H7 (cell line): ENCODE measurements at regions not wholly inside any gene's neighbourhood (a gene's known extent, or its start where the extent isn't known, plus 50 kb on each side); places are given as distances from the start of the nearest gene placed in this dataset.

Experiments used
- DNase-seq: peaks from one replicate; pipeline ENCODE4 v3.0.0; 2012
- H3K27me3 ChIP-seq: 2 replicates; pipeline ENCODE4 v1.6.0; 2011; ENCODE audit warnings: mild to moderate bottlenecking, low read length; ENCODE audit not compliant: control insufficient read depth, insufficient read depth
- H3K36me3 ChIP-seq: replicated peaks from 2 replicates; pipeline ENCODE4 v1.5.1; 2011; ENCODE audit warnings: low read length; ENCODE audit not compliant: control insufficient read depth, insufficient read depth
- H3K4me3 ChIP-seq: 2 replicates; pipeline ENCODE4 v1.5.1; 2011; ENCODE audit warnings: low read depth, mild to moderate bottlenecking, control low read depth, low read length, moderate library complexity; ENCODE audit not compliant: insufficient read depth

DNA sequence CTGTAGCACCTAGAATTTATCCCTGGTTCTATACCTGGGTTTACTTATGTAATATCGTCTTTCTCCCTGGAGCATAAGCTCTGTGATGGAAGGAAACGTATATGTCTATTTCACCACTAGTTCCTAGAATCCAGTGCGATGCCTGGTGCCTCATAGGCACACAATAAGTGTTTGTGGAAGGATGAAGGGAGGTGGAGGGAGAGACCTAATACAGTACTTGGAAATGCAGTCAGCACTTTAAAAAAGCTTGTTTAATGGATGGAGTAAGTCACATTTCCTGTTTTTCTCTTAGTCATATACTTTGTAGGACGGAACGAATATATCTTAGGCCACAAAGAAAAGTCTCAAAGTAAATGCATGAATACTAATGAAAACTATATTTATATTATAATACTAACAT lies 186.5 kb upstream of the HMGA2 start:
- no peak overlapping the region for H3K4me3 ChIP-seq
- H3K36me3 ChIP-seq = no peaks in the 10 kb centered on the region
- H3K27me3 ChIP-seq = no peaks in the 10 kb centered on the region
- no peak for DNase-seq

- DNase-seq = no peak
These were observed 186.0 kb upstream of the HMGA2 start for GRCh38 chr12:65638324-65638723.

GRCh38 chr12:65640489-65640901 lies 183.8 kb upstream of the HMGA2 start:
- Histone ChIP-seq H3K36me3 (no peaks in the 10 kb centered on the region), H3K27me3 (no peaks in the 10 kb centered on the region), H3K4me3 (no peak overlapping the region)
- no peak for DNase-seq

More at GRCh38 chr12:65638324-65638723, 186.0 kb upstream of the HMGA2 start:
- no peaks in the 10 kb centered on the region for H3K36me3 ChIP-seq
- no peak overlapping the region for H3K4me3 ChIP-seq
- no peaks in the 10 kb centered on the region for H3K27me3 ChIP-seq

GRCh38 chr12:65642061-65642661 lies 182.1 kb upstream of the HMGA2 start:
- no peak for DNase-seq
- no peak overlapping the region for H3K4me3 ChIP-seq
- H3K36me3 ChIP-seq = no peaks in the 10 kb centered on the region
- H3K27me3 ChIP-seq = no peaks in the 10 kb centered on the region

GRCh38 chr12:65643171-65643570 lies 181.1 kb upstream of the HMGA2 start:
- Histone ChIP-seq H3K36me3 (no peaks in the 10 kb centered on the region), H3K27me3 (no peaks in the 10 kb centered on the region), H3K4me3 (no peak overlapping the region)
- no peak for DNase-seq

DNA sequence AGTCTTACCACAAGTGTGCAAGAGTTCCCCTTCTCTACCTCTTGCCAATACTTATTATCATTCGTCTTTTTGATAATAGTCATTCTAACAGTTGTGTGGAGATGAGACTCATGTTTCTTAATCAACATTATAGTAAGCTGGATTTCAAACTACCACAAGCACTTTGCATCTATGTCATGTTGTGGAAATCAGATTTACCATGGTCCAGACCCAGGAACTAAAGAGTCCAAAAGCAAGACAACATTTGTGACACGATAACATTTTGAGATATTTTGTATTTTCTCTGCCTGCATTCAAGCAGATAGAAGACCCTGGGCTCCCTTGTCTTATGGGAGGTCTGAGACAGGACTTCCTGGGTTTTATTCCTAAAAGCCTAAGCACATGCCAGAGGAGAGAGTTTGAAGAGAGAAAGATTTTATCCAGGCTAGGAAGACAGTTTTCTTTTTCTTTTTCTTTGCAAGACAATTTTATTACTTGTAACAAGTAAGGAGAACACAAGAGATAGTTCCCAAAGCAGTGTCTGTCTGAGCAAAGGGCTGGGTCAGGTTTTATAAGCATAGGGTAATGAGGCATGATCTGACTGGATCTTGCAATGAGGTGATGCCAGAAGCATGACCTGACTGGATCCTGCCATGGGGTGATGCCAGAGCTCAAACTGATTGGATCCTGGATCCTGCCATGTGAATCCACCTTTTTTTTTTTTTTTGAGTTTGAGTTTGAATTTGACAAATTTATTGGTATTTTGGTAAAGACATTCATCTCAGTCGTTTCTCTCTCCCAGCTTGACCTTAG lies 180.5 kb upstream of the HMGA2 start:
- H3K27me3 ChIP-seq = no peaks in the 10 kb centered on the region
- no peak overlapping the region for H3K4me3 ChIP-seq
- H3K36me3 ChIP-seq = no peaks in the 10 kb centered on the region
- DNase-seq = no peak

DNA sequence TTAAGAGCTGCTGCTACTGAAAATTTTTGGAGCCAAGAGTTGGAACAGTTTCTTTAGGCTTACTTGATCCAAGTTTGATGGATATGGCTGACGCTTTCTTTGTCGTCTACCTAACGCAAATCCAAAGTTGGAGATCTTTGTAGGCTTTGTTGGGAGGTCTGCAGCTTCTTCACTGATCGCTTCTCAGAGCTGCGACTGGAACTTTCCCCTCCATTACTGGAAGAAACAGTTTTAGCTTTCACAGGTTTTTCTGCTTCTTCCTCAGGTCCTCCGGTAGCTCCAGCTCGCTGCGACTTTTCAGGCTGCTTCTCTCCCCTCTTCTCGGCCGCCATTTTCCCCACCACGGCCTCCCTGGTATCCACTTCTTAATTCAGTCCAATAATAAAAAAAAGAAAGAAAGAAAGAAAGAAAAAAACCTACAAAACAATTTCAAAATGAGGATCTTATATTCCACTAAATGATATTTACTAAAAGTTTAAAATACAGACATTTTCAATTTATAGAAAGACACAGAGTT lies 178.1 kb upstream of the HMGA2 start:
- no peak overlapping the region for H3K4me3 ChIP-seq
- DNase-seq = no peak

GRCh38 chr12:65647074-65647473 lies 177.2 kb upstream of the HMGA2 start:
- no peaks in the 10 kb centered on the region for H3K36me3 ChIP-seq
- H3K4me3 ChIP-seq = no peak overlapping the region
- no peaks in the 10 kb centered on the region for H3K27me3 ChIP-seq
- DNase-seq = no peak

More for the DNA sequence above, 178.1 kb upstream of the HMGA2 start:
- H3K27me3 ChIP-seq = no peaks in the 10 kb centered on the region
- H3K36me3 ChIP-seq = no peaks in the 10 kb centered on the region

GRCh38 chr12:65648461-65648860 lies 175.8 kb upstream of the HMGA2 start:
- DNase-seq = no peak
- no peaks in the 10 kb centered on the region for H3K36me3 ChIP-seq
- H3K27me3 ChIP-seq = no peaks in the 10 kb centered on the region
- no peak overlapping the region for H3K4me3 ChIP-seq

GRCh38 chr12:65649126-65649525 lies 175.2 kb upstream of the HMGA2 start:
- Histone ChIP-seq H3K4me3 (no peak overlapping the region), H3K27me3 (no peaks in the 10 kb centered on the region), H3K36me3 (no peaks in the 10 kb centered on the region)
- no peak for DNase-seq

DNA sequence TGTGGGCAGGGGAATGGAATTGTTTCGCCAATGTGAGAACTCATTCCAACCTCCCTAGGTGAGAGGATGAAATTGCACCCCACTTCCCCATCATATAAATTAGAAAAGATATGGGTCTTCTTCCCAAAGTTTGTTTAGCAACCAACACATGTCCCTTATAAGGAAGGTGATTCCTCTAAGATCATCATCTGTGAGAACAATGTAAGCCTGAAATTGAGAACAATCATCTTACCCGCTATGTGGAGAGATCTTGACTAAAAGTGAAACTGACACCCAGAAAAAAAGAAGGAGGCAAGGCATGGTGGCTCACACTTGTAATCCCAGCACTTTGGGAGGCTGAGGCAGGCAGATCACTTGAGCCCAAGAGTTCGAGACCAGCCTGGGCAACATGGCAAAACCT lies 173.2 kb upstream of the HMGA2 start:
- no peaks in the 10 kb centered on the region for H3K36me3 ChIP-seq
- no peaks in the 10 kb centered on the region for H3K27me3 ChIP-seq
- DNase-seq = no peak
- H3K4me3 ChIP-seq = no peak overlapping the region

DNA sequence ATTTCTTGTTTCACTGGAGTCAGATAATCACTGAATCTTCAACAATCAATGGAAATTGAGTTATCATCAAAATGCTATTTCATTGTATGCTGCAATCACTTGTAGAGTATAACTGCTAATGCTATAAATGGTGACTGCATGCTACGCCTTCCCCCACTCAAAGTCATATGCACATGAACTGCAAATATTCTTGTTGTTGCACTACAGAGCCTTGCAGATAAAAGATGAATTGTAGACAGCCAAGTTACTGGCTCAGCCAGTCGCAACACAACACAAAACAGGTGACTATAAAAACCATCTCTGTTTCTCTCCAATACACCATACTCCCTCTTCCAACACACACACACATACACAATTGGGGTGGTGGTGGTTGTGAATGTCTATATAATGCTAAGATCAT lies 171.0 kb upstream of the HMGA2 start:
- Histone ChIP-seq H3K36me3 (no peaks in the 10 kb centered on the region), H3K27me3 (no peaks in the 10 kb centered on the region), H3K4me3 (no peak overlapping the region)
- DNase-seq = no peak

GRCh38 chr12:65653946-65654629 lies 170.2 kb upstream of the HMGA2 start:
- no peak for DNase-seq
- Histone ChIP-seq H3K4me3 (no peak overlapping the region), H3K36me3 (no peaks in the 10 kb centered on the region), H3K27me3 (no peaks in the 10 kb centered on the region)

GRCh38 chr12:65655074-65655493 lies 169.2 kb upstream of the HMGA2 start:
- no peaks in the 10 kb centered on the region for H3K36me3 ChIP-seq
- H3K27me3 ChIP-seq = no peaks in the 10 kb centered on the region
- DNase-seq = no peak
- H3K4me3 ChIP-seq = no peak overlapping the region
